Neural crest cell (in vitro differentiated cells): ENCODE measurements at regions not wholly inside any gene's neighbourhood (a gene's known extent, or its start where the extent isn't known, plus 50 kb on each side); places are given as distances from the start of the nearest gene placed in this dataset.
A peak's percentile ranks its signal among the peaks of the same experiment; 100 is the strongest.

Source experiments
- DNase-seq: peaks from one replicate; pipeline ENCODE4 v3.0.0; 2021; ENCODE audit warnings: low read depth, mixed read lengths, low spot score
- H3K27ac Mint-ChIP-seq: one replicate; pipeline ENCODE4 v1.8.0; 2021; ENCODE audit warnings: mild to moderate bottlenecking, mixed read lengths; ENCODE audit not compliant: unreplicated experiment
- H3K27me3 Mint-ChIP-seq: 2 replicates; pipeline ENCODE4 v1.8.0; 2021; ENCODE audit warnings: low read depth, mild to moderate bottlenecking, mixed read lengths
- H3K36me3 Mint-ChIP-seq: 2 replicates; pipeline ENCODE4 v1.8.0; 2021; ENCODE audit warnings: low read depth, mild to moderate bottlenecking, mixed read lengths
- H3K4me1 Mint-ChIP-seq: 2 replicates; pipeline ENCODE4 v1.8.0; 2021; ENCODE audit warnings: mixed read lengths
- H3K4me3 Mint-ChIP-seq: one replicate; pipeline ENCODE4 v1.8.0; 2021; ENCODE audit warnings: mild to moderate bottlenecking, mixed read lengths
- H3K9me3 Mint-ChIP-seq: 2 replicates; pipeline ENCODE4 v1.8.0; 2021; ENCODE audit warnings: mixed read lengths
- CTCF ChIP-seq: fragments of 200-600 bp; sonication (generic); conservative IDR thresholded peaks from 2 replicates; pipeline ENCODE4 v1.5.0; 2021; ENCODE audit warnings: antibody characterized with exemption, mild to moderate bottlenecking

- no peaks in the 10 kb centered on the region for H3K4me1 Mint-ChIP-seq
- no peaks in the 10 kb centered on the region for H3K27me3 Mint-ChIP-seq
Measured at GRCh38 chr7:131211500-131211899, 116.2 kb upstream of the MKLN1 start.

GRCh38 chr7:131212114-131212513, 115.6 kb upstream of the MKLN1 start:
- Mint-ChIP-seq H3K27me3 (no peaks in the 10 kb centered on the region), H3K9me3 (no peaks in the 10 kb centered on the region), H3K27ac (no peak overlapping the region), H3K36me3 (no peaks in the 10 kb centered on the region), H3K4me3 (no peak overlapping the region), H3K4me1 (no peaks in the 10 kb centered on the region)
- no peak for DNase-seq
- TF ChIP-seq CTCF, result no peak

More at GRCh38 chr7:131211500-131211899, 116.2 kb upstream of the MKLN1 start:
- no peak overlapping the region for H3K4me3 Mint-ChIP-seq
- no peaks in the 10 kb centered on the region for H3K9me3 Mint-ChIP-seq
- no peaks in the 10 kb centered on the region for H3K36me3 Mint-ChIP-seq
- DNase-seq, result no peak
- TF ChIP-seq CTCF, result no peak
- H3K27ac Mint-ChIP-seq, result no peak overlapping the region

- Mint-ChIP-seq H3K36me3 (no peaks in the 10 kb centered on the region), H3K27ac (peak overlapping the region; percentile 1), H3K9me3 (peaks cover 6% of the 10 kb centered on the region), H3K4me1 (peaks cover 30% of the 10 kb centered on the region), H3K27me3 (no peaks in the 10 kb centered on the region), H3K4me3 (peak overlapping the region; percentile 5)
- no peak for DNase-seq
- no peak for TF ChIP-seq CTCF
Measured at GRCh38 chr7:131218727-131219128, 108.9 kb upstream of the MKLN1 start.

GRCh38 chr7:131219312-131220041, 108.2 kb upstream of the MKLN1 start:
- H3K36me3 Mint-ChIP-seq, result no peaks in the 10 kb centered on the region
- H3K4me3 Mint-ChIP-seq, result no peak overlapping the region
- no peak for TF ChIP-seq CTCF
- H3K27ac Mint-ChIP-seq, result peak overlapping the region; percentile 13
- no peak for DNase-seq
- peaks cover 6% of the 10 kb centered on the region for H3K9me3 Mint-ChIP-seq
- no peaks in the 10 kb centered on the region for H3K27me3 Mint-ChIP-seq
- H3K4me1 Mint-ChIP-seq, result peaks cover 30% of the 10 kb centered on the region

- DNase-seq, result no peak
- H3K9me3 Mint-ChIP-seq, result peaks cover 6% of the 10 kb centered on the region
- H3K36me3 Mint-ChIP-seq, result no peaks in the 10 kb centered on the region
- H3K4me1 Mint-ChIP-seq, result peaks cover 30% of the 10 kb centered on the region
- no peaks in the 10 kb centered on the region for H3K27me3 Mint-ChIP-seq
- TF ChIP-seq CTCF, result no peak
- no peak overlapping the region for H3K27ac Mint-ChIP-seq
- no peak overlapping the region for H3K4me3 Mint-ChIP-seq
Measured at GRCh38 chr7:131221061-131221460, 106.6 kb upstream of the MKLN1 start.
